Endothelial cell of umbilical vein (primary cell): ENCODE measurements at regions not wholly inside any gene's neighbourhood (a gene's known extent, or its start where the extent isn't known, plus 50 kb on each side); places are given as distances from the start of the nearest gene placed in this dataset.

ENCODE experiments used
- BruUV-seq: library from RNA; stranded (reverse); fragments of 400-500 nt; replicated peaks from 2 replicates; lab custom pipeline; 2021; lab: Mats Ljungman, UMichigan
- CTCF ChIA-PET: fragments of 300-600, 350-600 bp; sonication (Branson Sonifier 250); formaldehyde crosslinking; loops from one replicate; lab custom pipeline; 2021; ENCODE audit warnings: antibody characterized with exemption, inconsistent platforms; lab: Charles Lee
- POLR2A ChIA-PET: fragments of 300-600, 350-600 bp; sonication (Branson Sonifier 250); formaldehyde crosslinking; loops from one replicate; lab custom pipeline; 2021; ENCODE audit warnings: antibody characterized with exemption, inconsistent platforms; lab: Charles Lee
- DNase-seq: peaks from one replicate; pipeline ENCODE4 v3.0.0-alpha.2; 2011; ENCODE audit warnings: low read depth, low spot score
- FAIRE-seq: peaks from 2 replicates; lab custom pipeline; 2011; peaks lifted over from hg19 to GRCh38; lab: Jason Lieb, UNC
- H2AFZ ChIP-seq: 2 replicates; pipeline ENCODE4 v1.6.0; 2012; ENCODE audit warnings: low read depth, low read length, control low read depth, inconsistent platforms
- H3K27ac ChIP-seq: 2 replicates; pipeline ENCODE4 v1.5.1; 2011; ENCODE audit warnings: low read depth, mild to moderate bottlenecking, control low read depth, low read length, moderate library complexity; ENCODE audit not compliant: insufficient read depth
- H3K27me3 ChIP-seq, 2 experiments: 2 replicates each; pipeline versions ENCODE4 v1.6.0 to v1.6.1; 2011; ENCODE audit warnings: low read length in 2 of 2, mixed read lengths in 1 of 2; ENCODE audit not compliant: control insufficient read depth in 2 of 2, insufficient read depth in 2 of 2
- H3K36me3 ChIP-seq, 2 experiments: 2 replicates in 1 of 2; 3 replicates in 1 of 2; pipeline ENCODE4 v1.5.1; 2011; ENCODE audit warnings: low read length in 2 of 2, mild to moderate bottlenecking in 1 of 2, moderate library complexity in 1 of 2; ENCODE audit not compliant: control insufficient read depth in 2 of 2, insufficient read depth in 2 of 2; ENCODE audit errors: extremely low read depth in 1 of 2
- H3K4me1 ChIP-seq: 3 replicates; pipeline ENCODE4 v1.5.1; 2011; ENCODE audit warnings: mild to moderate bottlenecking, low read length; ENCODE audit not compliant: control insufficient read depth, insufficient read depth; ENCODE audit errors: extremely low read depth
- H3K4me2 ChIP-seq: 2 replicates; pipeline ENCODE4 v1.6.1; 2011; ENCODE audit warnings: low read length, control low read depth, mixed read lengths; ENCODE audit not compliant: insufficient read depth
- H3K4me3 ChIP-seq, 3 experiments: fragments of 200-600 bp in 1 of 3; sonication (generic), shearing (Covaris generic) in 1 of 3; replicated peaks in 1 of 3; 2 replicates each; pipeline ENCODE4 v1.5.1; 2011 to 2016; ENCODE audit warnings: control low read depth in 3 of 3, low read length in 3 of 3, mild to moderate bottlenecking in 2 of 3, inconsistent platforms in 1 of 3, low read depth in 1 of 3, moderate library complexity in 1 of 3; ENCODE audit not compliant: insufficient read depth in 1 of 3
- H3K79me2 ChIP-seq: 2 replicates; pipeline ENCODE4 v1.6.0; 2012; ENCODE audit warnings: low read length, inconsistent platforms; ENCODE audit not compliant: control insufficient read depth, insufficient read depth
- H3K9ac ChIP-seq: replicated peaks from 2 replicates; pipeline ENCODE3; 2011; ENCODE audit warnings: low read length, control low read depth; ENCODE audit not compliant: insufficient read depth; ENCODE audit errors: extremely low read depth
- H3K9me1 ChIP-seq: replicated peaks from 3 replicates; pipeline ENCODE4 v1.6.0; 2011; ENCODE audit warnings: mild to moderate bottlenecking, low read length; ENCODE audit not compliant: control insufficient read depth, insufficient read depth; ENCODE audit errors: extremely low read depth
- H3K9me3 ChIP-seq: replicated peaks from 2 replicates; pipeline ENCODE4 v1.5.1; 2012; ENCODE audit warnings: low read length, inconsistent platforms; ENCODE audit not compliant: control insufficient read depth, insufficient read depth
- H4K20me1 ChIP-seq: replicated peaks from 2 replicates; pipeline ENCODE3; 2011; ENCODE audit warnings: mild to moderate bottlenecking, low read length; ENCODE audit not compliant: control insufficient read depth, insufficient read depth; ENCODE audit errors: extremely low read depth
- EZH2 ChIP-seq: IDR thresholded peaks from 2 replicates; pipeline ENCODE4 v1.6.1; 2012; ENCODE audit warnings: borderline replicate concordance, low read depth, mild to moderate bottlenecking, moderate library complexity, low read length, inconsistent platforms; ENCODE audit not compliant: severe bottlenecking
- FOS ChIP-seq: IDR thresholded peaks from 2 replicates; pipeline ENCODE4 v1.6.1; 2011; ENCODE audit warnings: mild to moderate bottlenecking, low read length, moderate library complexity, borderline replicate concordance; ENCODE audit not compliant: insufficient read depth
- GATA2 ChIP-seq: IDR thresholded peaks from 2 replicates; pipeline ENCODE4 v1.7.0; 2011; ENCODE audit warnings: low read depth, mild to moderate bottlenecking, moderate library complexity, mixed read lengths, low read length; ENCODE audit not compliant: insufficient read length, insufficient read depth
- JUN ChIP-seq: IDR thresholded peaks from 2 replicates; pipeline ENCODE4 v1.6.1; 2011; ENCODE audit warnings: borderline replicate concordance, low read depth; ENCODE audit not compliant: insufficient read length, insufficient read depth
- MYC ChIP-seq: IDR thresholded peaks from one replicate; pipeline ENCODE4 v1.6.1; 2011; ENCODE audit warnings: mild to moderate bottlenecking, low read depth, low read length
- POLR2A ChIP-seq: IDR thresholded peaks from 2 replicates; pipeline ENCODE4 v1.6.1; 2012; ENCODE audit warnings: low read depth, mild to moderate bottlenecking, control low read depth, low read length
- POLR2AphosphoS5 ChIP-seq: IDR thresholded peaks from 2 replicates; pipeline ENCODE4 v1.6.1; 2012; ENCODE audit warnings: low read depth, mild to moderate bottlenecking, control low read depth, low read length, moderate library complexity; ENCODE audit not compliant: insufficient read depth
- dilution Hi-C: fragments of 300-500 bp; cut with MboI; formaldehyde crosslinking; loops from one replicate; pipeline ENCODE4 v1.15.0; 2019; ENCODE audit warnings: low sequenced_read_pairs; ENCODE audit not compliant: extremely low pct_ligation_motif_present
- intact Hi-C: fragments of 100-400 bp; cut with micrococcal nuclease; formaldehyde crosslinking; loops from one replicate; pipeline ENCODE4 v1.10.0; 2022
- TF ChIP-seq, protein P1 (sequence below), 2 donors: IDR thresholded peaks; 1 replicate in 1 of 2; 2 replicates in 1 of 2; pipeline ENCODE4 v1.5.1; 2011; ENCODE audit warnings: low read length in 2 of 2, mild to moderate bottlenecking in 2 of 2, moderate library complexity in 2 of 2, control low read depth in 1 of 2, inconsistent platforms in 1 of 2, low read depth in 1 of 2; ENCODE audit not compliant: insufficient read depth in 1 of 2; ENCODE audit errors: extremely low read depth in 1 of 2
- TF ChIP-seq, protein P2 (sequence below): IDR thresholded peaks from 2 replicates; pipeline ENCODE4 v1.6.1; 2011; ENCODE audit not compliant: insufficient read depth, insufficient read length

DNA sequence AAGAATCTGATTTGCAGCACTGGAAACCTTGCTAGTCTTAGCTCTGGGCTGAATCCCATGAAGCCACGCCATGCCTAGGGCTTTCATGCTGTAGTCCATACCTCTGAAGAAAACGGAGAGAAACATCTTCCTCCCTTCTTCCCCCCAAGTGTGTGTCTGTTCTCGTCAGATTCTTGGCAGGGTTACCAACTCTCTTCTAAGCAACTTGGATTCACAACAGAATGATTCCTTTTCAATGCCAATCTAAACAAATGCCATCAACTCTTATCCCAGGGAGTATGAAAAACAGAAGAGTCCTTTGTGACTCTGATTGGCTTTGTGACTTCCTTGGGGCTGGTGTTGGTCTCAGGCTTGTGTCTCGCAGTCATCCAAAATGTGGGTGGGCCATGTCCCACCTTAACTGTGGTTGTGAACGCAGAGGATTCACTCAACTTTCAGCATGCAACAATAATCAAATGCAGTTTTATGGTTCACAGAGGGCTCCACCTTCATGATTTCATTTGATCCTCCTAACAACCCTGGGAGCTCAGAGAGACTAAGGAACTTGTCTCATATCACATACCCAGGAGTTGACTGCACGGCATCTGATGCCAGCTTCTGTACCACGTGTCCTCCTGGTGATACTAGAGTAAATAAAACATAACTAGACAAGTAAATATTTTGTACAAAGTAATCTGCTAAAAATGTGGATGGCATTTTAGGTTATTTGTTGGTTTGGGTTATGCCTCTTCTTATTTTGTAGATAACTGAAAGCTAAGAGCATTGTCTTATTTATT lies 186.0 kb upstream of the TNP1 start:
- DNase-seq (no peak), FAIRE-seq (no peak)
- Histone ChIP-seq H3K9me3 (no peaks in the 10 kb centered on the region), H3K4me2 (no peak overlapping the region), H3K9ac (no peak overlapping the region), H3K4me3 (no peak overlapping the region), H3K27ac (no peak overlapping the region), H3K4me1 (no peaks in the 10 kb centered on the region), H3K79me2 (no peaks in the 10 kb centered on the region), H3K27me3 (peaks cover 2 to 4% of the 10 kb centered on the region in 2 experiments), H4K20me1 (no peaks in the 10 kb centered on the region), H3K36me3 (no peaks in the 10 kb centered on the region), H2AFZ (no peak overlapping the region), H3K9me1 (no peaks in the 10 kb centered on the region)
- intact Hi-C loops: loop anchor here (2.0 kb wide), 1 partner anchor 97 kb away; no protein-coding TSS in a partner anchor
- ChIA-PET POLR2A (no interaction called here), CTCF (interaction anchor here (1.5 kb wide), 1 partner anchor 13 kb away, joined by 3 read pairs; no protein-coding TSS in a partner anchor)
- TF ChIP-seq JUN (no peak), POLR2AphosphoS5 (no peak)
- no TSS peak for BruUV-seq
- dilution Hi-C loops: no loop called here

DNA sequence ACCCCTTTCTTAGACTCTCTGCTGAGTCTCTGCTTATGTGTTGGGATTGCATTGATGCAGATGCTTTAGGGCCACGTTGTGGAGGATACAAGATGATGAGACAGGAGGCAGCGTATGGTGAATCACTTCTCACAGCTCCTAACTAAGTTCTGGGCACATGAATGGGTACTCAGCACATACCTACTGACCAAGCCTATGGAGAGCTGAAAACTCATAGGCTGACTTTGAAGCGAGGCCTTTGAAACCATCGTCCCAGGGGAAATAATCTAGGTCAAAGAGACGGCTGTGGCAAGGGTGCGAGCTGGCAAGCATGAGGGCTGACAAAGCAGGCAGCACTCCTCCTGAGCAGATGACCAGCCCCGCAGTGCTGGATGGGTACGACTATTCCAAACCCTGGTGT lies 180.2 kb upstream of the TNP1 start:
- Histone ChIP-seq H4K20me1 (no peaks in the 10 kb centered on the region), H3K4me2 (no peak overlapping the region), H3K9me1 (no peaks in the 10 kb centered on the region), H3K27me3 (peaks cover 3 to 6% of the 10 kb centered on the region in 2 experiments), H3K27ac (no peak overlapping the region), H2AFZ (no peak overlapping the region), H3K9me3 (no peaks in the 10 kb centered on the region), H3K36me3 (no peaks in the 10 kb centered on the region), H3K79me2 (no peaks in the 10 kb centered on the region), H3K4me3 (no peak overlapping the region), H3K9ac (no peak overlapping the region), H3K4me1 (no peaks in the 10 kb centered on the region)
- POLR2A ChIA-PET: no interaction called here
- FAIRE-seq (no peak), DNase-seq (no peak)
- BruUV-seq: no TSS peak
- TF ChIP-seq POLR2A: no peak
- no peak for TF ChIP-seq FOS
- TF ChIP-seq EZH2: no peak
- TF ChIP-seq, protein P1, sequence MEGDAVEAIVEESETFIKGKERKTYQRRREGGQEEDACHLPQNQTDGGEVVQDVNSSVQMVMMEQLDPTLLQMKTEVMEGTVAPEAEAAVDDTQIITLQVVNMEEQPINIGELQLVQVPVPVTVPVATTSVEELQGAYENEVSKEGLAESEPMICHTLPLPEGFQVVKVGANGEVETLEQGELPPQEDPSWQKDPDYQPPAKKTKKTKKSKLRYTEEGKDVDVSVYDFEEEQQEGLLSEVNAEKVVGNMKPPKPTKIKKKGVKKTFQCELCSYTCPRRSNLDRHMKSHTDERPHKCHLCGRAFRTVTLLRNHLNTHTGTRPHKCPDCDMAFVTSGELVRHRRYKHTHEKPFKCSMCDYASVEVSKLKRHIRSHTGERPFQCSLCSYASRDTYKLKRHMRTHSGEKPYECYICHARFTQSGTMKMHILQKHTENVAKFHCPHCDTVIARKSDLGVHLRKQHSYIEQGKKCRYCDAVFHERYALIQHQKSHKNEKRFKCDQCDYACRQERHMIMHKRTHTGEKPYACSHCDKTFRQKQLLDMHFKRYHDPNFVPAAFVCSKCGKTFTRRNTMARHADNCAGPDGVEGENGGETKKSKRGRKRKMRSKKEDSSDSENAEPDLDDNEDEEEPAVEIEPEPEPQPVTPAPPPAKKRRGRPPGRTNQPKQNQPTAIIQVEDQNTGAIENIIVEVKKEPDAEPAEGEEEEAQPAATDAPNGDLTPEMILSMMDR (IDR thresholded peaks at IDR 0.05; ENCODE audit: extremely low read depth in 1 of 2, insufficient read depth in 1 of 2, low read depth in 1 of 2, low read length in 2 of 2): no peak
- no peak for TF ChIP-seq GATA2
- no peak for TF ChIP-seq MYC
- no peak for TF ChIP-seq POLR2AphosphoS5
- no peak for TF ChIP-seq JUN
- TF ChIP-seq, protein P2, sequence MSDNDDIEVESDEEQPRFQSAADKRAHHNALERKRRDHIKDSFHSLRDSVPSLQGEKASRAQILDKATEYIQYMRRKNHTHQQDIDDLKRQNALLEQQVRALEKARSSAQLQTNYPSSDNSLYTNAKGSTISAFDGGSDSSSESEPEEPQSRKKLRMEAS: no peak
- dilution Hi-C loops (no loop called here), intact Hi-C loops (loop anchor here (5.0 kb wide), 2 partner anchors 127 to 472 kb away; no protein-coding TSS in a partner anchor)
- CTCF ChIA-PET: interaction anchor here (0.7 to 2.0 kb wide), 3 partner anchors 17 to 471 kb away, joined by 3 to 9 read pairs (median 4); no protein-coding TSS in a partner anchor
